Upper lobe of right lung (tissue), 1 donor: ENCODE measurements at regions not wholly inside any gene's neighbourhood (a gene's known extent, or its start where the extent isn't known, plus 50 kb on each side); places are given as distances from the start of the nearest gene placed in this dataset.
"Not testable (repeated sequence)": the region's sequence is repeated elsewhere in the genome, so short reads cannot be mapped to it uniquely, and the experiment has no call there.

Experiments used
- ATAC-seq: fragments of 200-7000 bp; cut with Tn5 transposase; one replicate; pipeline ENCODE4 v1.9.1; 2020; ENCODE audit warnings: mild to moderate bottlenecking, moderate library complexity
- DNase-seq: peaks from one replicate; pipeline ENCODE4 v3.0.0-alpha.2; 2020
- H3K27ac ChIP-seq: fragments of 200-600 bp; one replicate; pipeline ENCODE4 v1.8.0; 2022
- H3K27me3 ChIP-seq: fragments of 200-600 bp; one replicate; pipeline ENCODE4 v1.8.0; 2022; ENCODE audit warnings: mild to moderate bottlenecking
- H3K36me3 ChIP-seq: fragments of 200-600 bp; one replicate; pipeline ENCODE4 v1.8.0; 2022
- H3K4me1 ChIP-seq: fragments of 200-600 bp; one replicate; pipeline ENCODE4 v1.8.0; 2022
- H3K4me3 ChIP-seq: fragments of 200-600 bp; one replicate; pipeline ENCODE4 v1.8.0; 2022; ENCODE audit warnings: mild to moderate bottlenecking
- H3K9me3 ChIP-seq: fragments of 200-600 bp; one replicate; pipeline ENCODE4 v1.8.0; 2022
- CTCF ChIP-seq: fragments of 200-600 bp; IDR thresholded peaks from one replicate; pipeline ENCODE4 v1.8.0; 2022; ENCODE audit warnings: antibody characterized with exemption
- intact Hi-C: fragments of 100-400 bp; cut with DNase I; formaldehyde crosslinking; loops from one replicate; pipeline ENCODE4 v1.11.0; 2022
- donor health status: DM: no; HTN: yes; CAD: no; lungs with severe emphysema.

DNA sequence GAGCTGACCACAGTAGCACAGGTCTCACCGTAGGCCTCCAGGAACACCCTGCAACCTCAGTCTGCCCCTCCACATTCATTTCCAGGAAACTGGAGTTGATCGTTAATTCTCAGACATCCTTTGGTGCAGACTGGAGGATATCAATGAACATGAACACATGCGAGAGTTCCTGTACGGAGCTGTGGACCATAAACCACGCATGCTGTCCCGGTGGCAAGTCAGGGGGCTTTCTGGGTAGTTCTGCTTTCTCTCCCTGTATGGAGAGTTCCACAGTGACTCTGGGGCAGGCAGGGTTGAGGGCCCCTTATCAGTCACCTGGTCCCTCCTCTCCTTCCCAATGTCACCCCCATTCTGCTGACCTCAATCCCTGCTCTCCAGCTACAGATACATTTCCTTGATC lies 55.5 kb upstream of the URI1 start:
- intact Hi-C loops, result no loop called here

DNA sequence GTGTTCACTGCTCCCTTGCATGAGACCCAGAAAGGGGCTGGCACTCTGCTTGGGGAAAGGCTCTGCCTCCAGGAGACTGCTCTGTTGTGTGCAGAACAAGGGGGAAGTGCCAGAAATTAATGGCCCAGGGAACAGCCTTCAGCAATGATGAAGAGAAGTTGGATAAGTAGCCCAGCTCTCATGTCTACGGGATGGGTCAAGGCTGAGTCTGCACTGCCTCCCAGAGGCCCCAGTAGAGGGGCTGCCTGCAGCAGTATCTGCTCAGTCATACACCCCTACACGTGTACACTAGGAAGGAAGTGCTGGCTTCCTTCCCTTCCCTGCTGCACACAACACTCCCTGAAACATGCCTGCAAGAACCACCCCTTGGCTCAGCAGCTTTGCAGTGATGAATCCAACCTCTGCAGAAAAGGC lies 54.6 kb upstream of the URI1 start:
- ATAC-seq (peak; percentile 68), DNase-seq (no peak)
- Histone ChIP-seq H3K36me3 (no peaks in the 10 kb centered on the region), H3K27me3 (peaks cover 9% of the 10 kb centered on the region), H3K4me3 (no peak overlapping the region), H3K4me1 (no peaks in the 10 kb centered on the region), H3K27ac (no peak overlapping the region), H3K9me3 (no peaks in the 10 kb centered on the region)
- TF ChIP-seq CTCF, result peak; percentile 6
- intact Hi-C loops, result no loop called here

More for the DNA sequence above, 55.5 kb upstream of the URI1 start:
- Histone ChIP-seq H3K9me3 (no peaks in the 10 kb centered on the region), H3K36me3 (no peaks in the 10 kb centered on the region), H3K4me1 (no peaks in the 10 kb centered on the region), H3K27ac (no peak overlapping the region), H3K27me3 (peaks cover 9% of the 10 kb centered on the region), H3K4me3 (no peak overlapping the region)
- ATAC-seq (no peak), DNase-seq (no peak)
- TF ChIP-seq CTCF, result no peak

DNA sequence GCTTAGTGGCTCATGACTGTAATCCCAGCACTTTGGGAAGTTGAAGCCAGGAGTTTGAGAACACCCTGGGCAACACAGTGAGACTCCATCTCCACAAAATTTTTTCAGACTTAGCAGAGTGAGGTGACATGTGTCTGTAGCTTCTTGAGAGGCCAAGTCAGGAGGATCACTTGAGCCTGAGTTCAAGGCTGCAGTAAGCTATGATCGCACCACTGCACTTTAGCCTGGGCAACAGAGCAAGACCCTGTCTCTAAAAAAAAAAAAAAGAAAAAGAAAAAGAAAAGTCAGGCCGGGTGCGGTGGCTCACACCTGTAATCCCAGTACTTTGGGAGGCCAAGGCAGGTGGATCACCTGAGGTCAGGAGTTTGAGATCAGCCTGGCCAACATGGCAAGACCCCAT lies 54.0 kb upstream of the URI1 start:
- DNase-seq, H3K27ac ChIP-seq, H3K9me3 ChIP-seq, ATAC-seq, H3K27me3 ChIP-seq, H3K36me3 ChIP-seq, H3K4me3 ChIP-seq, H3K4me1 ChIP-seq, intact Hi-C loops: not testable (repeated sequence)

- ATAC-seq, result no peak
- intact Hi-C loops, result no loop called here
- TF ChIP-seq CTCF, result no peak
Observed at GRCh38 chr19:29889702-29890101, 52.3 kb upstream of the URI1 start.

DNA sequence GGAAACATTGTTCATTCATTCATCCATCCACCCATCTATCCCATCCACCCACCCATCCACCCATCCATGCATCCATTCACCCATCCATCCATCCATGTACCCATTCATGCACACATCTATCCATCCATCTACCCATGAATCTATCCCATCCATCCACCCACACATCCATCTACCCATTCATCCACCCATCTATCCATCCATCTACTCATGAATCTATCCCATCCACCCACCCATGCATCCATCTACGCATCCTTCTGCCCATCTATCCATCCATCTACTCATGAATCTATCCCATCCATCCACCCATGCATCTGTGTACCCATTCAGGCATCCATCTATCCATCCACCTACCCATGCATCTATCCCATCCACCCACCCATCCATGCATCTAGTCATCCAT lies 51.6 kb upstream of the URI1 start:
- H3K4me1 ChIP-seq, result no peaks in the 10 kb centered on the region
- H3K9me3 ChIP-seq, result no peaks in the 10 kb centered on the region
- H3K27me3 ChIP-seq, result no peaks in the 10 kb centered on the region
- ATAC-seq (no peak), DNase-seq (no peak)
- H3K4me3 ChIP-seq, result no peak overlapping the region
- H3K27ac ChIP-seq, result no peak overlapping the region
- TF ChIP-seq CTCF, result no peak
- H3K36me3 ChIP-seq, result no peaks in the 10 kb centered on the region
- intact Hi-C loops, result no loop called here

More at GRCh38 chr19:29889702-29890101, 52.3 kb upstream of the URI1 start:
- no peaks in the 10 kb centered on the region for H3K9me3 ChIP-seq
- H3K36me3 ChIP-seq, result no peaks in the 10 kb centered on the region
- DNase-seq, result no peak
- no peaks in the 10 kb centered on the region for H3K4me1 ChIP-seq
- H3K4me3 ChIP-seq, result no peak overlapping the region
- no peak overlapping the region for H3K27ac ChIP-seq
- peaks cover under 1% of the 10 kb centered on the region for H3K27me3 ChIP-seq
